K562 (cell line): ENCODE measurements at regions not wholly inside any gene's neighbourhood (a gene's known extent, or its start where the extent isn't known, plus 50 kb on each side); places are given as distances from the start of the nearest gene placed in this dataset.

Experiments
- SRSF9 ChIP-seq: fragments of 200-400 bp; formaldehyde crosslinking; IDR thresholded peaks from 2 replicates; pipeline ENCODE4 v1.6.1; 2017; ENCODE audit warnings: low read depth, low read length, borderline replicate concordance
- ZKSCAN8 ChIP-seq: fragments of 200-800 bp; sonication (Bioruptor generic); IDR thresholded peaks from 2 replicates; pipeline ENCODE4 v1.6.1; 2016; ENCODE audit warnings: missing genetic modification characterization, missing compliant biosample characterization
- TF ChIP-seq, protein P1 (sequence below), 2 experiments: fragments of 450-650 bp; IDR thresholded peaks; 2 replicates each; pipeline ENCODE4 v1.6.1; 2016; ENCODE audit warnings: mild to moderate bottlenecking in 2 of 2, borderline replicate concordance in 1 of 2, low read depth in 1 of 2, moderate library complexity in 1 of 2
- TF ChIP-seq, protein P2 (sequence below): IDR thresholded peaks from 2 replicates; pipeline ENCODE4 v1.6.1; 2012; ENCODE audit warnings: low read depth, low read length, improper control_type of control experiment, borderline replicate concordance

DNA sequence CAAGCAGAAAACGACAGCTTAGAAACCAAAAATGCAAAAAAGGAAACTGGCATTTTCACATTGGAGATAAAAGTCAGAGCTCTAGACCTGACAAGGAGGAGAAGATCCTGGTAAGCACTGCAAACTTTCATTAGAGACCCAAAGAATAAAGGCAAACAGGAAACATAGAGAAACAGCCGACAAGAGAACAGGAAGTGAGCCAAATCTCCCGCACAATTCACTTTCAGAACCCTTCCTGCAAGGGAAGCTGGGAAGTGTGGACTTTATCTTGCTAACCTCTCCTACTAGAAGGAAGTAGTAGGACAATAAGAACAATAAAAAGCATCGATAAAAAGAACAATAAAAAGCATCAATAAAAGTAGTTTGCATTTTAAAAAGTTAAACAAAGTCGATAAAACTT is 417.8 kb upstream of the SPHKAP start (continued):
- TF ChIP-seq, protein P1, sequence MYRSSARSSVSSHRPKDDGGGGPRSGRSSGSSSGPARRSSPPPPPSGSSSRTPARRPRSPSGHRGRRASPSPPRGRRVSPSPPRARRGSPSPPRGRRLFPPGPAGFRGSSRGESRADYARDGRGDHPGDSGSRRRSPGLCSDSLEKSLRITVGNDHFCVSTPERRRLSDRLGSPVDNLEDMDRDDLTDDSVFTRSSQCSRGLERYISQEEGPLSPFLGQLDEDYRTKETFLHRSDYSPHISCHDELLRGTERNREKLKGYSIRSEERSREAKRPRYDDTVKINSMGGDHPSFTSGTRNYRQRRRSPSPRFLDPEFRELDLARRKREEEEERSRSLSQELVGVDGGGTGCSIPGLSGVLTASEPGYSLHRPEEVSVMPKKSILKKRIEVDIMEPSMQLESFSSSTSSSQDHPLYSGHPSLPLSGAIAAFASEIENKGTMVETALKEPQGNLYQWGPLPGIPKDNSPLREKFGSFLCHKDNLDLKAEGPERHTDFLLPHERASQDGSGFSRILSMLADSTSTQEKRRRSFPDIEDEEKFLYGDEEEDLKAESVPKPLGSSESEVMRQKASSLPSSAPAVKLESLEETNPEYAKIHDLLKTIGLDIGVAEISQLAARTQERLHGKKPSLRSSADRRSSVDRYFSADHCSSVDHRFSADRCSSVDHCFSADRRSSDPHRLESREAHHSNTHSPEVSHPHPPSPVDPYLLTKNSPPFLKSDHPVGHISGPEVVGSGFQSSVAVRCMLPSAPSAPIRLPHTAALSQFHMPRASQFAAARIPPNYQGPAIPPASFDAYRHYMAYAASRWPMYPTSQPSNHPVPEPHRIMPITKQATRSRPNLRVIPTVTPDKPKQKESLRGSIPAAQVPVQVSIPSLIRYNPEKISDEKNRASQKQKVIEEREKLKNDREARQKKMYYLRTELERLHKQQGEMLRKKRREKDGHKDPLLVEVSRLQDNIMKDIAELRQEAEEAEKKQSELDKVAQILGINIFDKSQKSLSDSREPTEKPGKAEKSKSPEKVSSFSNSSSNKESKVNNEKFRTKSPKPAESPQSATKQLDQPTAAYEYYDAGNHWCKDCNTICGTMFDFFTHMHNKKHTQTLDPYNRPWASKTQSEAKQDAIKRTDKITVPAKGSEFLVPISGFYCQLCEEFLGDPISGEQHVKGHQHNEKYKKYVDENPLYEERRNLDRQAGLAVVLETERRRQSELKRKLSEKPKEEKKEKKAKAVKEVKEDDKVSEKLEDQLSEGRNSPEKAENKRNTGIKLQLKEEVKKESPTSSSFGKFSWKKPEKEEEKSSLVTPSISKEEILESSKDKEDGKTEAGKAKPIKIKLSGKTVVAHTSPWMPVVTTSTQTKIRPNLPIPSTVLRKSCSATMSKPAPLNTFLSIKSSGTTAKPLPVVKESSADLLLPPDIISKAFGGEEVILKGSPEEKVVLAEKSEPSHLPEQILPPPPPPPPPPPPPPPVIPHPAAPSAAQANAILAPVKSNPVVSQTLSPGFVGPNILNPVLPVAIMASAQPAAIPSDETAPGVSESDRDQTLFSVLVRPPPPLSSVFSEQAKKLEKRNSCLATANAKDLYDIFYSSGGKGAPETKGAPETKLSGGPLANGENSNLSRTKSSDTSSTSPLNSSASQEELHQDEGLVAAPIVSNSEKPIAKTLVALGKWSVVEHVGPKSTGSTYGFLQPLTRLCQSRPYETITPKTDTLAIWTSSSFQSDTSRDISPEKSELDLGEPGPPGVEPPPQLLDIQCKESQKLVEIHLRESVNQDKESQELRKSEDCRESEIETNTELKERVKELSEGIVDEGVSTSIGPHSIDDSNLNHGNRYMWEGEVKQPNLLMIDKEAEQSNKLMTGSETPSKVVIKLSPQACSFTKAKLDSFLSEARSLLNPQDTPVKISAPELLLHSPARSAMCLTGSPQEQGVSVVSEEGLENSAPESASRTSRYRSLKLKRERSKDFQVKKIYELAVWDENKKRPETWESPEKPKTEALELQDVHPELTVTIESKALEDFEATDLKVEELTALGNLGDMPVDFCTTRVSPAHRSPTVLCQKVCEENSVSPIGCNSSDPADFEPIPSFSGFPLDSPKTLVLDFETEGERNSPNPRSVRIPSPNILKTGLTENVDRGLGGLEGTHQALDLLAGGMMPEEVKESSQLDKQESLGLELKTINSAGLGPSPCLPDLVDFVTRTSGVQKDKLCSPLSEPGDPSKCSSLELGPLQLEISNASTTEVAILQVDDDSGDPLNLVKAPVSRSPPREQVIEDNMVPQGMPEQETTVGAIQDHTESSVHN (IDR thresholded peaks at IDR 0.05; ENCODE audit: borderline replicate concordance in 1 of 2, low read depth in 1 of 2), result no peak
- no peak for TF ChIP-seq SRSF9
- no peak for TF ChIP-seq ZKSCAN8
- TF ChIP-seq, protein P2, sequence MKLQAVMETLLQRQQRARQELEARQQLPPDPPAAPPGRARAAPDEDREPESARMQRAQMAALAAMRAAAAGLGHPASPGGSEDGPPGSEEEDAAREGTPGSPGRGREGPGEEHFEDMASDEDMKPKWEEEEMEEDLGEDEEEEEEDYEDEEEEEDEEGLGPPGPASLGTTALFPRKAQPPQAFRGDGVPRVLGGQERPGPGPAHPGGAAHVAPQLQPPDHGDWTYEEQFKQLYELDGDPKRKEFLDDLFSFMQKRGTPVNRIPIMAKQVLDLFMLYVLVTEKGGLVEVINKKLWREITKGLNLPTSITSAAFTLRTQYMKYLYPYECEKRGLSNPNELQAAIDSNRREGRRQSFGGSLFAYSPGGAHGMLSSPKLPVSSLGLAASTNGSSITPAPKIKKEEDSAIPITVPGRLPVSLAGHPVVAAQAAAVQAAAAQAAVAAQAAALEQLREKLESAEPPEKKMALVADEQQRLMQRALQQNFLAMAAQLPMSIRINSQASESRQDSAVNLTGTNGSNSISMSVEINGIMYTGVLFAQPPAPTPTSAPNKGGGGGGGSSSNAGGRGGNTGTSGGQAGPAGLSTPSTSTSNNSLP, result no peak
